H9 (cell line): ENCODE measurements at regions not wholly inside any gene's neighbourhood (a gene's known extent, or its start where the extent isn't known, plus 50 kb on each side); places are given as distances from the start of the nearest gene placed in this dataset.
"Not testable (repeated sequence)": the region's sequence is repeated elsewhere in the genome, so short reads cannot be mapped to it uniquely, and the experiment has no call there.

Experiments
- DNase-seq: peaks from one replicate; pipeline ENCODE4 v3.0.0-alpha.2; 2017
- H2AFZ ChIP-seq: one replicate; pipeline ENCODE4 v1.6.1; 2013; ENCODE audit warnings: mild to moderate bottlenecking, low read length, control low read depth, moderate library complexity
- H2AK5ac ChIP-seq: 2 replicates; pipeline ENCODE4 v1.6.1; 2013; ENCODE audit warnings: low read length, control low read depth, mixed read lengths; ENCODE audit not compliant: insufficient read length
- H2BK120ac ChIP-seq: one replicate; pipeline ENCODE4 v1.6.1; 2013; ENCODE audit warnings: low read depth, mild to moderate bottlenecking, low read length, control low read depth, inconsistent platforms; ENCODE audit not compliant: poor library complexity, severe bottlenecking
- H2BK12ac ChIP-seq: 2 replicates; pipeline ENCODE4 v1.6.1; 2013; ENCODE audit warnings: low read length, control low read depth, mixed read lengths, low read depth; ENCODE audit not compliant: insufficient read length
- H2BK15ac ChIP-seq: 2 replicates; pipeline ENCODE4 v1.6.1; 2013; ENCODE audit warnings: low read depth, low read length, control low read depth
- H2BK20ac ChIP-seq: one replicate; pipeline ENCODE4 v1.6.1; 2013; ENCODE audit warnings: low read depth, mild to moderate bottlenecking, low read length, control low read depth, inconsistent platforms; ENCODE audit not compliant: poor library complexity, severe bottlenecking
- H2BK5ac ChIP-seq: 2 replicates; pipeline ENCODE4 v1.6.1; 2013; ENCODE audit warnings: low read length, control low read depth, mixed read lengths; ENCODE audit not compliant: insufficient read length
- H3K14ac ChIP-seq: 2 replicates; pipeline ENCODE4 v1.6.1; 2013; ENCODE audit warnings: low read length, control low read depth; ENCODE audit not compliant: insufficient read depth
- H3K18ac ChIP-seq: 2 replicates; pipeline ENCODE4 v1.6.1; 2013; ENCODE audit warnings: low read depth, mild to moderate bottlenecking, mixed read lengths, low read length, control low read depth; ENCODE audit not compliant: insufficient read length
- H3K23ac ChIP-seq: 2 replicates; pipeline ENCODE4 v1.6.1; 2013; ENCODE audit warnings: low read length, control low read depth, mixed read lengths, low read depth; ENCODE audit not compliant: insufficient read length
- H3K23me2 ChIP-seq: 2 replicates; pipeline ENCODE4 v1.6.1; 2013; ENCODE audit warnings: low read depth, mild to moderate bottlenecking, mixed read lengths, low read length, control low read depth; ENCODE audit not compliant: insufficient read length, poor library complexity, severe bottlenecking
- H3K27ac ChIP-seq: 2 replicates; pipeline ENCODE4 v1.5.1; 2013; ENCODE audit warnings: low read length, control low read depth, mixed read lengths, low read depth; ENCODE audit not compliant: insufficient read length
- H3K27me3 ChIP-seq: 2 replicates; pipeline ENCODE4 v1.6.1; 2013; ENCODE audit warnings: low read length, control low read depth, inconsistent platforms; ENCODE audit not compliant: insufficient read depth
- H3K4ac ChIP-seq: 2 replicates; pipeline ENCODE4 v1.6.1; 2013; ENCODE audit warnings: low read depth, mild to moderate bottlenecking, control low read depth, inconsistent platforms, low read length, moderate library complexity
- H3K4me1 ChIP-seq: 2 replicates; pipeline ENCODE4 v1.6.1; 2013; ENCODE audit warnings: low read length, control low read depth, inconsistent platforms; ENCODE audit not compliant: insufficient read depth
- H3K4me2 ChIP-seq: 2 replicates; pipeline ENCODE4 v1.6.1; 2013; ENCODE audit warnings: low read length, control low read depth, mixed read lengths; ENCODE audit not compliant: insufficient read length, insufficient read depth
- H3K56ac ChIP-seq: 2 replicates; pipeline ENCODE4 v1.6.1; 2013; ENCODE audit warnings: low read depth, mild to moderate bottlenecking, mixed read lengths, low read length, control low read depth; ENCODE audit not compliant: insufficient read length
- H3K79me1 ChIP-seq: 2 replicates; pipeline ENCODE4 v1.6.1; 2013; ENCODE audit warnings: low read depth, mild to moderate bottlenecking, moderate library complexity, low read length, control low read depth, inconsistent platforms; ENCODE audit not compliant: insufficient read depth, poor library complexity, severe bottlenecking
- H3K79me2 ChIP-seq: 2 replicates; pipeline ENCODE4 v1.6.1; 2013; ENCODE audit warnings: low read length, control low read depth, inconsistent platforms; ENCODE audit not compliant: insufficient read depth
- H3K9ac ChIP-seq: 2 replicates; pipeline ENCODE4 v1.6.1; 2013; ENCODE audit warnings: low read length, control low read depth, mixed read lengths; ENCODE audit not compliant: insufficient read length; ENCODE audit errors: extremely low read depth
- H3K9me3 ChIP-seq: one replicate; pipeline ENCODE4 v1.6.1; 2013; ENCODE audit warnings: low read depth, low read length, inconsistent platforms; ENCODE audit not compliant: control insufficient read depth
- H3T11ph ChIP-seq: one replicate; pipeline ENCODE4 v1.6.1; 2013; ENCODE audit warnings: mild to moderate bottlenecking, low read length, control low read depth, inconsistent platforms
- H4K20me1 ChIP-seq: one replicate; pipeline ENCODE4 v1.6.1; 2013; ENCODE audit not compliant: control insufficient read depth, insufficient read length, insufficient read depth
- H4K5ac ChIP-seq: 2 replicates; pipeline ENCODE4 v1.6.1; 2013; ENCODE audit warnings: low read depth, mild to moderate bottlenecking, mixed read lengths, low read length, control low read depth; ENCODE audit not compliant: insufficient read length
- H4K8ac ChIP-seq: replicated peaks from 2 replicates; pipeline ENCODE4 v1.6.1; 2013; ENCODE audit warnings: low read length, control low read depth, mixed read lengths, low read depth; ENCODE audit not compliant: insufficient read length
- H4K91ac ChIP-seq: 2 replicates; pipeline ENCODE4 v1.6.1; 2013; ENCODE audit warnings: low read depth, mild to moderate bottlenecking, moderate library complexity, mixed read lengths, low read length, control low read depth; ENCODE audit not compliant: insufficient read length
- H3K27ac Mint-ChIP-seq, 3 experiments: 2 replicates in 2 of 3; 3 replicates in 1 of 3; pipeline ENCODE4 v1.8.0; 2020 to 2021; ENCODE audit warnings: mixed read lengths in 3 of 3, mild to moderate bottlenecking in 1 of 3, moderate library complexity in 1 of 3
- H3K27me3 Mint-ChIP-seq: 2 replicates; pipeline ENCODE4 v1.8.0; 2021; ENCODE audit warnings: low read depth, mild to moderate bottlenecking, moderate library complexity, mixed read lengths
- H3K36me3 Mint-ChIP-seq, 3 experiments: 2 replicates in 2 of 3; 3 replicates in 1 of 3; pipeline ENCODE4 v1.8.0; 2020 to 2021; ENCODE audit warnings: low read depth in 3 of 3, mixed read lengths in 3 of 3; ENCODE audit not compliant: insufficient read depth in 1 of 3
- H3K4me1 Mint-ChIP-seq, 2 experiments: 2 replicates each; pipeline ENCODE4 v1.8.0; 2020; ENCODE audit warnings: mixed read lengths in 2 of 2
- H3K4me3 Mint-ChIP-seq, 2 experiments: 2 replicates in 1 of 2; 3 replicates in 1 of 2; pipeline ENCODE4 v1.8.0; 2020 to 2021; ENCODE audit warnings: mild to moderate bottlenecking in 2 of 2, mixed read lengths in 2 of 2, moderate library complexity in 1 of 2
- H3K9me3 Mint-ChIP-seq, 2 experiments: 2 replicates in 1 of 2; 3 replicates in 1 of 2; pipeline ENCODE4 v1.8.0; 2020; ENCODE audit warnings: mild to moderate bottlenecking in 2 of 2, mixed read lengths in 2 of 2, moderate library complexity in 1 of 2
- WGBS: extraction: QIAGEN DNeasy Blood & Tissue Kit; methylation state at CpG from one replicate; pipeline ENCODE4 v1.1.7; 2013; ENCODE audit warnings: missing lambda C conversion rate, low lambda C conversion rate, mixed read lengths; ENCODE audit not compliant: insufficient read length; ENCODE audit errors: extremely low coverage; 5-methylcytosine and 5-hydroxymethylcytosine counted together
- TF ChIP-seq, protein P1 (sequence below): fragments of 200-600 bp; sonication (generic); conservative IDR thresholded peaks from 3 replicates; pipeline ENCODE4 v1.8.0; 2021; ENCODE audit warnings: antibody characterized with exemption, mild to moderate bottlenecking

DNA sequence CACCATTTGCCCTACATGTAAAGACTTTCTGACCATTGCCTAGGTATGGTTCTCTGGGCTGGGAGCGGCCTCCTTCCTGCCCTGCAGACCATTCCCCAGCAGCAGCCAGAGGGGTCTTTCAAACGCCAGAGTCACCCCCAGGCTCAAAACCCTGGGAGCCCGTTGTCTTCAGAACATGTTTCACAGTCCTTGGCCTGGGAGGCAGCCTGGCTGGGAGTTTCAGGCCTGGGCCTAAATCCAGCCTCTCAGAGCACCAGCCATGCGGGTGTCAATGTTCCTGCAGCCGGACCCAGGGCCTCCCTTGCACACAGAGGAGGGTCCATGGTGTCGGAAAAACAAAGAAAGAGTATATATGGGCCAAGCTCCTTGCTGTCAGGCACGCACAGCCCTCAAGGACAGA, 145.2 kb upstream of the FOXD4L5 start:
- WGBS, result no CpG with 5 or more reads among the region's 7 CpGs
- Mint-ChIP-seq H3K36me3 (peaks cover 20 to 31% (median 22%) of the 10 kb centered on the region in 3 experiments), H3K9me3 (peaks cover 88 to 95% of the 10 kb centered on the region in 2 experiments)

DNA sequence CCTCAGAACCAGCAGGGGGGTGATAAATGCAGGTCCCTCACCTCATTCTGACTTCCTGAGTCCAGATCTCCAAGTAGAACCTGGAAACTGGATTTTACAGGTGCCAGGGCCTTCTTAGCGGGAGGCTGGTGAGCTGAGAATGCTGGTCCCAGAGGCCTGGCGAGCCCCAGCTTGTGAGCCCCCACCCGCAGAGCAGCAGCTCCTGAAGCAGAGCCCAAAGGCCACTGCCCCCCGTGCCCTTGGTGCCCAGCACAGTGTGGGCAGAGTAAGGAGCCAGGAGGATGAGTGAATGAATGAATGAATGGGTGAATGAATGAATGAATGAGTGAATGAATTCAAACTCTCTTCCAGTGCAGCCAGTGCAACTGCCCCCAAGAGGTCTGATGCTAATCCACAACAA, 142.4 kb upstream of the FOXD4L5 start:
- not testable (repeated sequence) for H3T11ph ChIP-seq, H3K4ac ChIP-seq, H3K4me1 ChIP-seq, H2BK12ac ChIP-seq, H4K91ac ChIP-seq, H3K79me2 ChIP-seq, H4K5ac ChIP-seq, H3K4me2 ChIP-seq, H4K8ac ChIP-seq, H2AK5ac ChIP-seq, H4K20me1 ChIP-seq, H3K27me3 Mint-ChIP-seq, H3K27ac ChIP-seq, H3K79me1 ChIP-seq, H2BK120ac ChIP-seq, H3K27me3 ChIP-seq, H2BK5ac ChIP-seq, H3K4me3 Mint-ChIP-seq, DNase-seq, H3K56ac ChIP-seq, H3K9ac ChIP-seq, H3K4me1 Mint-ChIP-seq, H3K18ac ChIP-seq, H2BK20ac ChIP-seq, H2AFZ ChIP-seq, H3K23ac ChIP-seq, H3K27ac Mint-ChIP-seq, H3K23me2 ChIP-seq, H3K14ac ChIP-seq, H2BK15ac ChIP-seq
- peaks cover 20 to 32% (median 24%) of the 10 kb centered on the region in 3 experiments for H3K36me3 Mint-ChIP-seq
- H3K9me3 Mint-ChIP-seq, result peaks cover 90 to 93% of the 10 kb centered on the region in 2 experiments
- peaks cover 79% of the 10 kb centered on the region for H3K9me3 ChIP-seq
- no CpG with 5 or more reads among the region's 4 CpGs for WGBS

More for the DNA sequence above, 145.2 kb upstream of the FOXD4L5 start:
- Histone ChIP-seq H2BK5ac (no peak overlapping the region), H4K5ac (no peak overlapping the region), H3K9ac (no peak overlapping the region), H3K4me2 (no peak overlapping the region), H2BK120ac (no peak overlapping the region), H3K4me1 (no peaks in the 10 kb centered on the region), H3K23ac (no peak overlapping the region), H3K27me3 (no peaks in the 10 kb centered on the region), H3T11ph (no peak overlapping the region), H3K23me2 (no peaks in the 10 kb centered on the region), H3K56ac (no peak overlapping the region), H3K79me1 (no peaks in the 10 kb centered on the region), H3K9me3 (peaks cover 74% of the 10 kb centered on the region), H4K8ac (no peak overlapping the region), H3K18ac (no peak overlapping the region), H2BK12ac (no peak overlapping the region), H3K4ac (no peak overlapping the region), H4K20me1 (no peaks in the 10 kb centered on the region), H2AK5ac (no peak overlapping the region), H3K14ac (no peak overlapping the region), H2AFZ (no peak overlapping the region), H4K91ac (no peak overlapping the region), H2BK20ac (no peak overlapping the region), H2BK15ac (no peak overlapping the region), H3K79me2 (no peaks in the 10 kb centered on the region), H3K27ac (no peak overlapping the region)
- Mint-ChIP-seq H3K4me3 (no peak overlapping the region), H3K27me3 (peaks cover 1% of the 10 kb centered on the region), H3K27ac (no peak overlapping the region), H3K4me1 (no peaks in the 10 kb centered on the region)
- DNase-seq, result no peak
- TF ChIP-seq, protein P1, sequence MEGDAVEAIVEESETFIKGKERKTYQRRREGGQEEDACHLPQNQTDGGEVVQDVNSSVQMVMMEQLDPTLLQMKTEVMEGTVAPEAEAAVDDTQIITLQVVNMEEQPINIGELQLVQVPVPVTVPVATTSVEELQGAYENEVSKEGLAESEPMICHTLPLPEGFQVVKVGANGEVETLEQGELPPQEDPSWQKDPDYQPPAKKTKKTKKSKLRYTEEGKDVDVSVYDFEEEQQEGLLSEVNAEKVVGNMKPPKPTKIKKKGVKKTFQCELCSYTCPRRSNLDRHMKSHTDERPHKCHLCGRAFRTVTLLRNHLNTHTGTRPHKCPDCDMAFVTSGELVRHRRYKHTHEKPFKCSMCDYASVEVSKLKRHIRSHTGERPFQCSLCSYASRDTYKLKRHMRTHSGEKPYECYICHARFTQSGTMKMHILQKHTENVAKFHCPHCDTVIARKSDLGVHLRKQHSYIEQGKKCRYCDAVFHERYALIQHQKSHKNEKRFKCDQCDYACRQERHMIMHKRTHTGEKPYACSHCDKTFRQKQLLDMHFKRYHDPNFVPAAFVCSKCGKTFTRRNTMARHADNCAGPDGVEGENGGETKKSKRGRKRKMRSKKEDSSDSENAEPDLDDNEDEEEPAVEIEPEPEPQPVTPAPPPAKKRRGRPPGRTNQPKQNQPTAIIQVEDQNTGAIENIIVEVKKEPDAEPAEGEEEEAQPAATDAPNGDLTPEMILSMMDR, result no peak
